SH-SY5Y (cell line): ENCODE measurements at regions not wholly inside any gene's neighbourhood (a gene's known extent, or its start where the extent isn't known, plus 50 kb on each side); places are given as distances from the start of the nearest gene placed in this dataset.

Experiments
- GATA2 ChIP-seq: IDR thresholded peaks from 2 replicates; pipeline ENCODE4 v1.6.1; 2011; ENCODE audit warnings: mild to moderate bottlenecking, low read depth, low read length
- GATA3 ChIP-seq: IDR thresholded peaks from 2 replicates; pipeline ENCODE4 v1.6.1; 2011; ENCODE audit warnings: low read depth, mild to moderate bottlenecking, low read length, moderate library complexity

GRCh38 chr6:145254649-145255401 lies 480.5 kb downstream of the EPM2A start:
- TF ChIP-seq GATA3 (no peak), GATA2 (no peak)
